ENCODE measurements at regions not wholly inside any gene's neighbourhood (a gene's known extent, or its start where the extent isn't known, plus 50 kb on each side); places are given as distances from the start of the nearest gene placed in this dataset.
"Not testable (repeated sequence)": the region's sequence is repeated elsewhere in the genome, so short reads cannot be mapped to it uniquely, and the experiment has no call there.

- not testable (repeated sequence) for TF ChIP-seq CTCF (conservative IDR thresholded peaks at IDR 0.05 in 1 of 2, IDR thresholded peaks at IDR 0.05 in 1 of 2; ENCODE audit: low read depth in 1 of 2, low read length in 2 of 2); EZH2 (IDR thresholded peaks at IDR 0.05; ENCODE audit: low read length, missing control alignments)
These were observed 191.9 kb downstream of the NPIPA7 start for GRCh38 chr16:16570874-16571273.
